Lung (tissue), 11 donors: ENCODE measurements at regions not wholly inside any gene's neighbourhood (a gene's known extent, or its start where the extent isn't known, plus 50 kb on each side); places are given as distances from the start of the nearest gene placed in this dataset.

Experiments used
- ATAC-seq: fragments of 200-7000 bp; cut with Tn5 transposase; one replicate; pipeline ENCODE4 v1.9.1; 2020; ENCODE audit warnings: moderate number of reproducible peaks; ENCODE audit not compliant: insufficient read depth, low FRiP score
- DNase-seq, 3 donors: peaks; one replicate each; pipeline ENCODE4 v3.0.0-alpha.2; 2013 to 2017
- H3K27ac ChIP-seq, 2 donors: one replicate each; pipeline ENCODE4 v1.5.1; 2013; ENCODE audit warnings: mild to moderate bottlenecking in 2 of 2, moderate library complexity in 2 of 2, control low read depth in 1 of 2, inconsistent platforms in 1 of 2, low read depth in 1 of 2, low read length in 1 of 2
- H3K27me3 ChIP-seq, 3 donors: one replicate each; pipeline ENCODE4 v1.5.1; 2013; ENCODE audit warnings: low read length in 2 of 3; ENCODE audit not compliant: control insufficient read depth in 3 of 3, insufficient read depth in 3 of 3
- H3K36me3 ChIP-seq, 4 donors: one replicate each; pipeline ENCODE4 v1.5.1; 2013; ENCODE audit warnings: low read length in 4 of 4, mild to moderate bottlenecking in 1 of 4, moderate library complexity in 1 of 4; ENCODE audit not compliant: control insufficient read depth in 4 of 4, insufficient read depth in 4 of 4
- H3K4me1 ChIP-seq, 5 donors: one replicate each; pipeline ENCODE4 v1.5.1; 2013; ENCODE audit warnings: low read length in 5 of 5, mild to moderate bottlenecking in 2 of 5, moderate library complexity in 1 of 5; ENCODE audit not compliant: control insufficient read depth in 5 of 5, insufficient read depth in 5 of 5
- H3K4me3 ChIP-seq: one replicate; pipeline ENCODE4 v1.5.1; 2013; ENCODE audit warnings: mild to moderate bottlenecking, control low read depth, moderate library complexity
- H3K9ac ChIP-seq, 2 donors: one replicate each; pipeline ENCODE4 v1.5.1; 2013; ENCODE audit warnings: low read length in 2 of 2, control low read depth in 1 of 2; ENCODE audit not compliant: insufficient read depth in 1 of 2
- H3K9me3 ChIP-seq, 4 donors: one replicate each; pipeline ENCODE4 v1.5.1; 2013; ENCODE audit warnings: low read length in 3 of 4, mild to moderate bottlenecking in 1 of 4, moderate library complexity in 1 of 4; ENCODE audit not compliant: control insufficient read depth in 4 of 4, insufficient read depth in 3 of 4
- WGBS, 2 donors: extraction: QIAGEN DNeasy Blood & Tissue Kit; methylation state at CpG; one replicate each; pipeline ENCODE4 v1.1.7; 2013; 5-methylcytosine and 5-hydroxymethylcytosine counted together
- TF ChIP-seq, protein P1 (sequence below): IDR thresholded peaks from 2 replicates; pipeline ENCODE4 v1.5.1; 2012; ENCODE audit warnings: mild to moderate bottlenecking; ENCODE audit errors: control extremely low read depth, extremely low read depth
- donor health status: control.
- donor health status: control.
- donor health status: Bipolar disorder and iron deficiency.
- donor health status: healthy.
- donor health status: DM: yes; HTN: yes; CAD: no.

DNA sequence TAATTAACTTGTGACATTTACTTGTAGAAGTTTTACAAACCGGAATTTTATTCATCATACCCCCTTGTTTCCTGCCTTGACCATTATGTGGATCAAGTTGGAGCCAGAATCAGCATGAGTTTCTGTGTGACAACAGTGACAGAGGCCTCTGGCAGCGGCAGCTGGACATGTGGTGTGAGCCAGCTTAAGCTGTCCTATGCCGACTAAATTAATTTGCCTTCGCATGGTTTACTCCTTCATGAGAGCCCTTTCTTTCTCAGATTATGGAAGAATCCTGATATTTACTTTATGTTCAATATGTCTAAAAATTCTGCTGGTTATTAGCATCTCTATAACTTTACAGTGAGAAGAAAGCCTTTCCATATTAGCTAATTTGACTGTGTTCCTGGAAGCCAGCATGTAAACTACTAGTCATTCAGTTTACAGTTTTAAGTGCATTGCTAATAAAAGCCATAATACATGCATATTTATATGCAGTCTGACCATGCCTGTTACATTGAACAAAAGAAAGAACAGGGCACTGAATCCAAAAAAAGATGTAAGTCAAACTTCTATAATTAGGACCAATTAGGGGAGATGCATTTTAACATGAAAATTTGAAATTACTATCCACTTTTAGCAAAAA is 495.8 kb upstream of the ACVR2A start:
- DNase-seq (peak; percentile 37 to 56 (median 46)), ATAC-seq (no peak)
- Histone ChIP-seq H3K9me3 (peaks cover 0 to 5% (median 5%) of the 10 kb centered on the region in 4 donors), H3K4me3 (no peak overlapping the region), H3K4me1 (peaks cover 0 to 3% (median 0%) of the 10 kb centered on the region in 5 donors), H3K27ac (no peak overlapping the region), H3K36me3 (no peaks in the 10 kb centered on the region), H3K9ac (no peak overlapping the region), H3K27me3 (no peaks in the 10 kb centered on the region)
- TF ChIP-seq, protein P1, sequence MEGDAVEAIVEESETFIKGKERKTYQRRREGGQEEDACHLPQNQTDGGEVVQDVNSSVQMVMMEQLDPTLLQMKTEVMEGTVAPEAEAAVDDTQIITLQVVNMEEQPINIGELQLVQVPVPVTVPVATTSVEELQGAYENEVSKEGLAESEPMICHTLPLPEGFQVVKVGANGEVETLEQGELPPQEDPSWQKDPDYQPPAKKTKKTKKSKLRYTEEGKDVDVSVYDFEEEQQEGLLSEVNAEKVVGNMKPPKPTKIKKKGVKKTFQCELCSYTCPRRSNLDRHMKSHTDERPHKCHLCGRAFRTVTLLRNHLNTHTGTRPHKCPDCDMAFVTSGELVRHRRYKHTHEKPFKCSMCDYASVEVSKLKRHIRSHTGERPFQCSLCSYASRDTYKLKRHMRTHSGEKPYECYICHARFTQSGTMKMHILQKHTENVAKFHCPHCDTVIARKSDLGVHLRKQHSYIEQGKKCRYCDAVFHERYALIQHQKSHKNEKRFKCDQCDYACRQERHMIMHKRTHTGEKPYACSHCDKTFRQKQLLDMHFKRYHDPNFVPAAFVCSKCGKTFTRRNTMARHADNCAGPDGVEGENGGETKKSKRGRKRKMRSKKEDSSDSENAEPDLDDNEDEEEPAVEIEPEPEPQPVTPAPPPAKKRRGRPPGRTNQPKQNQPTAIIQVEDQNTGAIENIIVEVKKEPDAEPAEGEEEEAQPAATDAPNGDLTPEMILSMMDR, result no peak
- WGBS, 2 donors, result 83 to 91% methylated on average over 4 of the region's 4 CpGs

DNA sequence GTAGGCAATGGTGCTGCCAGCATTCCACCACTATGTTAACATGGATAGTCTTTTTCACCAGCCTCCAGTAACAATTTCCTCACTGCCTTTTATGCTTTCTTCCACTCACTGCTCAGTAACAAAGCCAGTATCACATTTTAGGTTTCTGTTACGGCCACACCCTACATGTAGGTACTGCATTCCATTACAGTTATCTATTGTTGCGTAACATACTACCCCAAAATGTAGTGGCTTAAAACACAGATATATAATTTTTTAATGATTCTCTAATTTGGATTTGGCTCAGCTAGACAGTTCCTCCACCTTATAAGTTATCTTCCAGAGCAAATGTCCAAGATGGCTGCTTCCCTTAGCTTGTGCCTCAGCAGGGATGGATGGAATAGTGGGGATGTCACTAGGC is 498.7 kb upstream of the ACVR2A start:
- no peak for ATAC-seq
- Histone ChIP-seq H3K4me1 (peaks cover 0 to 3% (median 0%) of the 10 kb centered on the region in 5 donors), H3K9me3 (peaks cover 0 to 5% (median 5%) of the 10 kb centered on the region in 4 donors), H3K9ac (no peak overlapping the region), H3K36me3 (no peaks in the 10 kb centered on the region), H3K27me3 (no peaks in the 10 kb centered on the region), H3K27ac (no peak overlapping the region), H3K4me3 (no peak overlapping the region)
- WGBS, 2 donors, result 85 to 92% methylated on average over 2 of the region's 2 CpGs
- TF ChIP-seq, protein P1, result no peak
- DNase-seq, result no peak

DNA sequence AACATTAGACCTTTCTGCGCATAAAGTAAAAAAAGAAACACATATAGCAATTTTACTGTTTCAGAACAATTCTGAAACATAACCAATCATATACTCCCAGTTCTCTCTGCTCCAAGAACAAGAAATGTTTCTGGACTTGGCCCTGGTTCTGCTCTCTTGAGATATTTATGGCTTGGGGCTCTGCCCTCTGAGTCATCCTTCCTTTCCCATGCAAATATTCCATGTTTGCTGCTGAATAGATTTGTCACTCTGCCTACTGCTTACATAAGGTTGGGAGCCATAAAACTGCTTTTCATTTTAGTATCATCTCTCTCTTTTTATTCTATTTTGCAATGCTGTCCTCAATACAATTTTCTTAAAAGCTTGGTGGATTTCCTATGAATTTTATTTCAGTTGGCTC is 499.6 kb upstream of the ACVR2A start:
- TF ChIP-seq, protein P1, result no peak
- Histone ChIP-seq H3K4me3 (no peak overlapping the region), H3K9me3 (peaks cover 0 to 5% (median 5%) of the 10 kb centered on the region in 4 donors), H3K4me1 (peaks cover 0 to 3% (median 0%) of the 10 kb centered on the region in 5 donors), H3K9ac (no peak overlapping the region), H3K36me3 (no peaks in the 10 kb centered on the region), H3K27me3 (no peaks in the 10 kb centered on the region), H3K27ac (no peak overlapping the region)
- WGBS, 2 donors, result 97 to 98% methylated on average over 1 of the region's 1 CpG
- ATAC-seq (no peak), DNase-seq (no peak)

DNA sequence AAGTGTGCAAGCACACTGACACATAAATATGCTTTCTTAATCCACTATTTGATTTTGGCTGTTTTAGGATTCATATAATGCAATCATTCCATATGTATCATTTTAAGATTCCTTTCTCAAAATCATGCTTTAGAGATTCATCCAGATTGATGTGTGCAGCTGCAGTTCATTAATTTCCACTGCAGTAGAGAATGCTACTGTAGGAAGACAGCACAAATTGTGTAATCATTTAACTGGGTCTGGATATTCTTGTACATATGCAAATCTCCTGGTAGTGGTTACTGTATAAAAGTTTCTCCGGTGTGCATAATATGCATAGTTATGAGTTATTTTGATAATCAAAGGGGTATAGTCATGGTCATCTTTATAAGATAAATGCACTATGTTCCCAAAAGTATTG is 502.5 kb upstream of the ACVR2A start:
- no peak overlapping the region for H3K27ac ChIP-seq
- WGBS, 2 donors, result 92 to 95% methylated on average over 1 of the region's 1 CpG
- no peak overlapping the region for H3K9ac ChIP-seq
- H3K4me1 ChIP-seq, result no peaks in the 10 kb centered on the region
- no peaks in the 10 kb centered on the region for H3K27me3 ChIP-seq
- H3K36me3 ChIP-seq, result no peaks in the 10 kb centered on the region
- peaks cover 0 to 5% (median 5%) of the 10 kb centered on the region in 4 donors for H3K9me3 ChIP-seq
- DNase-seq (no peak), ATAC-seq (no peak)
- TF ChIP-seq, protein P1, result no peak
- no peak overlapping the region for H3K4me3 ChIP-seq
